Loucy (cell line): ENCODE measurements at regions not wholly inside any gene's neighbourhood (a gene's known extent, or its start where the extent isn't known, plus 50 kb on each side); places are given as distances from the start of the nearest gene placed in this dataset.

ENCODE experiments used
- H2AFZ ChIP-seq: fragments of 200-600 bp; sonication (generic); 2 replicates; pipeline ENCODE4 v1.6.0; 2016; ENCODE audit warnings: antibody characterized with exemption, mild to moderate bottlenecking, low read length, moderate library complexity
- H3F3A ChIP-seq: fragments of 200-600 bp; 2 replicates; pipeline ENCODE4 v1.6.0; 2016; ENCODE audit warnings: antibody characterized with exemption, low read depth, mild to moderate bottlenecking
- H3K27me3 ChIP-seq: fragments of 200-600 bp; sonication (generic); 2 replicates; pipeline ENCODE4 v1.6.1; 2014; ENCODE audit warnings: low read length, mild to moderate bottlenecking; ENCODE audit not compliant: insufficient read depth, poor library complexity, severe bottlenecking
- H3K36me3 ChIP-seq: fragments of 200-600 bp; sonication (generic); 2 replicates; pipeline ENCODE4 v1.6.1; 2016; ENCODE audit warnings: low read length; ENCODE audit not compliant: insufficient read depth
- H3K4me1 ChIP-seq: fragments of 200-600 bp; sonication (generic); 2 replicates; pipeline ENCODE4 v1.5.1; 2014; ENCODE audit warnings: low read length, mild to moderate bottlenecking; ENCODE audit not compliant: insufficient read depth, poor library complexity, severe bottlenecking
- H3K4me2 ChIP-seq: fragments of 200-600 bp; sonication (generic); 2 replicates; pipeline ENCODE4 v1.6.0; 2014; ENCODE audit warnings: antibody characterized with exemption, low read length, low read depth, mild to moderate bottlenecking; ENCODE audit not compliant: poor library complexity, severe bottlenecking
- H3K4me3 ChIP-seq: fragments of 200-600 bp; sonication (generic); 2 replicates; pipeline ENCODE4 v1.5.1; 2014; ENCODE audit warnings: low read length, mild to moderate bottlenecking, mixed read lengths; ENCODE audit not compliant: poor library complexity, severe bottlenecking
- H3K79me2 ChIP-seq: fragments of 200-600 bp; sonication (generic); 2 replicates; pipeline ENCODE4 v1.6.1; 2014; ENCODE audit warnings: low read length; ENCODE audit not compliant: insufficient read depth
- H3K9ac ChIP-seq: fragments of 200-600 bp; sonication (generic); 2 replicates; pipeline ENCODE4 v1.6.0; 2014; ENCODE audit warnings: mild to moderate bottlenecking, low read depth, low read length, moderate library complexity; ENCODE audit not compliant: poor library complexity, severe bottlenecking
- H3K9me2 ChIP-seq: fragments of 200-600 bp; sonication (generic); replicated peaks from 2 replicates; pipeline ENCODE4 v1.6.1; 2016; ENCODE audit warnings: low read depth, low read length, mixed read lengths
- H3K9me3 ChIP-seq: fragments of 200-600 bp; sonication (generic); 2 replicates; pipeline ENCODE4 v1.6.1; 2014; ENCODE audit warnings: mild to moderate bottlenecking, antibody characterized with exemption, low read length, low read depth; ENCODE audit not compliant: insufficient read depth
- H4K20me1 ChIP-seq: fragments of 200-600 bp; sonication (generic); 2 replicates; pipeline ENCODE4 v1.6.0; 2014; ENCODE audit warnings: antibody characterized with exemption, low read length, mild to moderate bottlenecking; ENCODE audit not compliant: insufficient read depth, poor library complexity, severe bottlenecking
- EZH2phosphoT487 ChIP-seq: fragments of 200-600 bp; IDR thresholded peaks from 2 replicates; pipeline ENCODE4 v1.6.1; 2018; ENCODE audit warnings: antibody characterized with exemption, mild to moderate bottlenecking, moderate library complexity, borderline replicate concordance
- TF ChIP-seq, protein P1 (sequence below): fragments of 200-600 bp; sonication (generic); conservative IDR thresholded peaks from 2 replicates; pipeline ENCODE4 v1.5.1; 2014; ENCODE audit warnings: mild to moderate bottlenecking, antibody characterized with exemption, low read length

DNA sequence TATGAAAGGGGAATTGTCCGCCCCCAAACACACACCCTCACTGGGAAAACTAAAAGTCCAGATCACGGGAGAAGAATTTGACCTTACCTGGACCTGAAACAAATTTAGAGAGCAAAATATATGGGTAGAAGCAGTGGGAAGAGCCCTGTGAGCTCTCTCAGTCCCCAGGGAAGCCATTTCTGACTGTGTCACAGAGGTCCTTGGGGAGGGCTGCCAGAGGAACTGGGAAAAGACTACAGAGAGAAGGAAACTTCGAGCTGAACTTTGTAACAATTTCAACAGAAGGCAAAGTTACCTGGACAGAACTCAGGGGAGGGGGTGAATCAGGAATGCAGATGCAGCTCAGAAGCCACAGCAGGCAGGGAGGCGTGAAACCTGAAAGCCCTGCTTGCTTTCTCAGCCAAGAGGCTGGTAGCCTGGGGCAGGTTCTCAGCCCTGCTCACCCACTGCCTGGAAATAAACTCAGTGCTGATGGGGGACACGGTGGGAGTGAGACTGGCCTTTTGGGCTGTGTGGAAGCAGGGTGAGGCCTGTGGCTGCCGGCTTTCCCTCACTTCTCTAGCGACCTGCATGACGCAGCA is 163.8 kb downstream of the TMEM200A start:
- H3K4me1 ChIP-seq: peaks cover 7% of the 10 kb centered on the region

DNA sequence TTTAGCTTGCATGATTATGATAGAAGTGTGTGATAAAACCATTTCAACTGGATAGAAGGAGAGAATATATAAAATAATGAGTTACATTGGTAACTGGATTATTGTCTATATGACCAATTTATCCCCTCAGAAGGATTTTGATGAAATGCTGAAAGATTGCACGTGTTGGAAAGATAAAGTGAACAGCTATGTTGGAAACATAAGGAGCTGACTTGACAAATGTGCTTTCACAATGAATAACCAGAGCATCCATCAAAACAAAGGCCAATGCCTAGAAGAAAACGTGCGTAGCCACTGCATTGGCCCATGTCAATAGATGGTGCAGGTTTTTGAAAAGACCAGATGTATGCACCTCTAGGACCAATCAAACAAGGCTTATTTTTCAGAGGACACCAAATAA is 168.8 kb downstream of the TMEM200A start:
- H3K9me2 ChIP-seq: no peaks in the 10 kb centered on the region
- H3K4me1 ChIP-seq: no peaks in the 10 kb centered on the region
- no peaks in the 10 kb centered on the region for H3F3A ChIP-seq
- no peaks in the 10 kb centered on the region for H4K20me1 ChIP-seq
- no peak for TF ChIP-seq EZH2phosphoT487
- TF ChIP-seq, protein P1, sequence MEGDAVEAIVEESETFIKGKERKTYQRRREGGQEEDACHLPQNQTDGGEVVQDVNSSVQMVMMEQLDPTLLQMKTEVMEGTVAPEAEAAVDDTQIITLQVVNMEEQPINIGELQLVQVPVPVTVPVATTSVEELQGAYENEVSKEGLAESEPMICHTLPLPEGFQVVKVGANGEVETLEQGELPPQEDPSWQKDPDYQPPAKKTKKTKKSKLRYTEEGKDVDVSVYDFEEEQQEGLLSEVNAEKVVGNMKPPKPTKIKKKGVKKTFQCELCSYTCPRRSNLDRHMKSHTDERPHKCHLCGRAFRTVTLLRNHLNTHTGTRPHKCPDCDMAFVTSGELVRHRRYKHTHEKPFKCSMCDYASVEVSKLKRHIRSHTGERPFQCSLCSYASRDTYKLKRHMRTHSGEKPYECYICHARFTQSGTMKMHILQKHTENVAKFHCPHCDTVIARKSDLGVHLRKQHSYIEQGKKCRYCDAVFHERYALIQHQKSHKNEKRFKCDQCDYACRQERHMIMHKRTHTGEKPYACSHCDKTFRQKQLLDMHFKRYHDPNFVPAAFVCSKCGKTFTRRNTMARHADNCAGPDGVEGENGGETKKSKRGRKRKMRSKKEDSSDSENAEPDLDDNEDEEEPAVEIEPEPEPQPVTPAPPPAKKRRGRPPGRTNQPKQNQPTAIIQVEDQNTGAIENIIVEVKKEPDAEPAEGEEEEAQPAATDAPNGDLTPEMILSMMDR: no peak
- no peaks in the 10 kb centered on the region for H3K36me3 ChIP-seq
- H3K27me3 ChIP-seq: no peaks in the 10 kb centered on the region
- H3K9ac ChIP-seq: no peak overlapping the region
- H3K79me2 ChIP-seq: no peaks in the 10 kb centered on the region
- H3K4me2 ChIP-seq: no peak overlapping the region
- H3K4me3 ChIP-seq: no peak overlapping the region
- H2AFZ ChIP-seq: no peak overlapping the region
- H3K9me3 ChIP-seq: no peaks in the 10 kb centered on the region

More for the DNA sequence above, 163.8 kb downstream of the TMEM200A start:
- no peak overlapping the region for H3K4me2 ChIP-seq
- no peaks in the 10 kb centered on the region for H3K9me3 ChIP-seq
- no peaks in the 10 kb centered on the region for H3K36me3 ChIP-seq
- H3K4me3 ChIP-seq: no peak overlapping the region
- H3K9me2 ChIP-seq: no peaks in the 10 kb centered on the region
- no peaks in the 10 kb centered on the region for H3K27me3 ChIP-seq
- TF ChIP-seq, protein P1: no peak
- H4K20me1 ChIP-seq: no peaks in the 10 kb centered on the region
- no peaks in the 10 kb centered on the region for H3F3A ChIP-seq
- H3K9ac ChIP-seq: no peak overlapping the region
- H3K79me2 ChIP-seq: no peaks in the 10 kb centered on the region
- H2AFZ ChIP-seq: no peak overlapping the region

DNA sequence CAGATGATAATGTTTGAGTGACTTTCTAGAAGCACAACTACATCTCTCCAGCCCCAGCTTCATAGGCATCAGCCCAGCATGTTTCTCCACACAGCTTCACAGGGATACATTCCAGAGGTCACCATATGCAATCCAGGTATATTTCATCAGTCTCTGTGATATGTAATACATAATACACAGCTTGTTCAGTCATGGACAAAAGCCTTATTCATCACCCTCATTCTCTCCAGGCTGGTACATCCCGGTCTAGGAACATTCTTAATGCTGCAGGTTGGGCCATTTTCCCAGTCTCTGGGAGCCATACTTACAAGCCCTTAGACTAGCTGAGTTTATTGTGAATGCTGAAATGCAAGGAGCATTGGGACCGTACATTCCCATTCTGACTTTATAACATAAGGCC is 169.4 kb downstream of the TMEM200A start:
- Histone ChIP-seq H3K27me3 (no peaks in the 10 kb centered on the region), H3K9me2 (no peaks in the 10 kb centered on the region), H3K9ac (no peak overlapping the region), H3K36me3 (no peaks in the 10 kb centered on the region), H2AFZ (no peak overlapping the region), H3K4me2 (no peak overlapping the region), H3F3A (no peaks in the 10 kb centered on the region), H3K9me3 (no peaks in the 10 kb centered on the region), H4K20me1 (no peaks in the 10 kb centered on the region), H3K79me2 (no peaks in the 10 kb centered on the region), H3K4me1 (no peaks in the 10 kb centered on the region), H3K4me3 (no peak overlapping the region)
- no peak for TF ChIP-seq EZH2phosphoT487
- TF ChIP-seq, protein P1: no peak
